ENCODE measurements at regions not wholly inside any gene's neighbourhood (a gene's known extent, or its start where the extent isn't known, plus 50 kb on each side); places are given as distances from the start of the nearest gene placed in this dataset.

DNA sequence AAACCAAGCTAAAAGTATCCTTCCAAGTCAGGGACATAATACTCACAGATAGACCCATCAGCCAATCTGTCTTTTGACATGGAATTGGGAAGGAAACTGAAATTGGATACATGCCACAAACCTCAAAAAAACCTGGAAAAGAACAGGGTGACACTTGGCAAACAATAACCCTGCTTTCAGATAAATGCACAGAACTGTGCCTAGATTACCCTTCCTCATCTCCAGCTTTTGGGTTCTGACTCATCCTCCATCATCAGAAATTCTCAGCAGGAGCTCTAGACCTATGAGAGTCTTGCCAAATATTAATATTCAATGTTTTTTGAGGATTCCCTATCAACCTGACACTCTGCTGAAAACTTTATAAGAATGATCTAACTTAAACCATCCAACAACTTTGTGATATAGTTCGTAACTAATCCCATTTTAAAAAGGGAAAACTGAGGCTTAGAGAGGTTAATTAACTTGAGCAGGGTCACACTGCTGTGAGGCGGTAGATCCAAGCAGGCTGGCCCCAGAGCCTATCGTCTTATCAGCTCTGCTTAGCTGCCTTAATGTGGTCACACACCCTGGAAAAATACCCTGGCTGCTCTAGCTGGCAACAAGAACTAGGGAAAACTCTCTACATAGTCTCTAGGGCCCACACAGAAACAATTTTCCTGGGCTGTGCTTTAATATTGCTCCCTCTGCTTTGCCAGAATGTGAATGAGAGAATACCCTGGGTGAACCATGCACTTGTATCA is 157.0 kb upstream of the TRPC7 start:
- no peak overlapping the region for H3K27ac ChIP-seq (ENCODE audit: insufficient read depth, low read length)
- ChIA-PET CTCF (interaction anchor here (1.3 kb wide), 1 partner anchor 11 kb away, joined by 4 read pairs; no protein-coding TSS in a partner anchor), POLR2A (ENCODE audit: unreplicated experiment) (no interaction called here)
- no peaks in the 10 kb centered on the region for H3K27me3 ChIP-seq (ENCODE audit: control insufficient read depth, insufficient read depth, low read length)
- H3K79me1 ChIP-seq (ENCODE audit: low read depth in 1 of 2, low read length in 2 of 2) = no peaks in the 10 kb centered on the region
- TF ChIP-seq, protein P1, sequence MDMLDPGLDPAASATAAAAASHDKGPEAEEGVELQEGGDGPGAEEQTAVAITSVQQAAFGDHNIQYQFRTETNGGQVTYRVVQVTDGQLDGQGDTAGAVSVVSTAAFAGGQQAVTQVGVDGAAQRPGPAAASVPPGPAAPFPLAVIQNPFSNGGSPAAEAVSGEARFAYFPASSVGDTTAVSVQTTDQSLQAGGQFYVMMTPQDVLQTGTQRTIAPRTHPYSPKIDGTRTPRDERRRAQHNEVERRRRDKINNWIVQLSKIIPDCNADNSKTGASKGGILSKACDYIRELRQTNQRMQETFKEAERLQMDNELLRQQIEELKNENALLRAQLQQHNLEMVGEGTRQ (IDR thresholded peaks at IDR 0.05; ENCODE audit: low read depth, low read length) = no peak
- TF ChIP-seq MXI1 (IDR thresholded peaks at IDR 0.05; ENCODE audit: borderline replicate concordance, low read depth, low read length) (no peak), RFX5 (IDR thresholded peaks at IDR 0.05; ENCODE audit: low read depth, low read length) (no peak), CHD1 (IDR thresholded peaks at IDR 0.05; ENCODE audit: low read depth, low read length) (no peak), SMC3 (IDR thresholded peaks at IDR 0.05; ENCODE audit: low read depth, low read length) (no peak), FOS (IDR thresholded peaks at IDR 0.05; ENCODE audit: low read depth, low read length) (no peak), BHLHE40 (IDR thresholded peaks at IDR 0.05; ENCODE audit: low read depth, low read length) (no peak), CEBPB (IDR thresholded peaks at IDR 0.05; ENCODE audit: low read depth, low read length) (no peak), MAZ (IDR thresholded peaks at IDR 0.05; ENCODE audit: borderline replicate concordance, low read depth, low read length) (no peak), MAFK (IDR thresholded peaks at IDR 0.05; ENCODE audit: low read depth, low read length) (no peak), POLR2A (IDR thresholded peaks at IDR 0.05; ENCODE audit: low read depth, low read length) (no peak), NFE2L2 (IDR thresholded peaks at IDR 0.05; ENCODE audit: low read depth, low read length) (no peak), RAD21 (IDR thresholded peaks at IDR 0.05; ENCODE audit: low read length) (no peak), RCOR1 (IDR thresholded peaks at IDR 0.05; ENCODE audit: insufficient replicate concordance, low read length) (no peak)
- TF ChIP-seq, protein P2, sequence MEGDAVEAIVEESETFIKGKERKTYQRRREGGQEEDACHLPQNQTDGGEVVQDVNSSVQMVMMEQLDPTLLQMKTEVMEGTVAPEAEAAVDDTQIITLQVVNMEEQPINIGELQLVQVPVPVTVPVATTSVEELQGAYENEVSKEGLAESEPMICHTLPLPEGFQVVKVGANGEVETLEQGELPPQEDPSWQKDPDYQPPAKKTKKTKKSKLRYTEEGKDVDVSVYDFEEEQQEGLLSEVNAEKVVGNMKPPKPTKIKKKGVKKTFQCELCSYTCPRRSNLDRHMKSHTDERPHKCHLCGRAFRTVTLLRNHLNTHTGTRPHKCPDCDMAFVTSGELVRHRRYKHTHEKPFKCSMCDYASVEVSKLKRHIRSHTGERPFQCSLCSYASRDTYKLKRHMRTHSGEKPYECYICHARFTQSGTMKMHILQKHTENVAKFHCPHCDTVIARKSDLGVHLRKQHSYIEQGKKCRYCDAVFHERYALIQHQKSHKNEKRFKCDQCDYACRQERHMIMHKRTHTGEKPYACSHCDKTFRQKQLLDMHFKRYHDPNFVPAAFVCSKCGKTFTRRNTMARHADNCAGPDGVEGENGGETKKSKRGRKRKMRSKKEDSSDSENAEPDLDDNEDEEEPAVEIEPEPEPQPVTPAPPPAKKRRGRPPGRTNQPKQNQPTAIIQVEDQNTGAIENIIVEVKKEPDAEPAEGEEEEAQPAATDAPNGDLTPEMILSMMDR (conservative IDR thresholded peaks at IDR 0.05; ENCODE audit: low read depth, low read length) = no peak
- TF ChIP-seq, protein P3, sequence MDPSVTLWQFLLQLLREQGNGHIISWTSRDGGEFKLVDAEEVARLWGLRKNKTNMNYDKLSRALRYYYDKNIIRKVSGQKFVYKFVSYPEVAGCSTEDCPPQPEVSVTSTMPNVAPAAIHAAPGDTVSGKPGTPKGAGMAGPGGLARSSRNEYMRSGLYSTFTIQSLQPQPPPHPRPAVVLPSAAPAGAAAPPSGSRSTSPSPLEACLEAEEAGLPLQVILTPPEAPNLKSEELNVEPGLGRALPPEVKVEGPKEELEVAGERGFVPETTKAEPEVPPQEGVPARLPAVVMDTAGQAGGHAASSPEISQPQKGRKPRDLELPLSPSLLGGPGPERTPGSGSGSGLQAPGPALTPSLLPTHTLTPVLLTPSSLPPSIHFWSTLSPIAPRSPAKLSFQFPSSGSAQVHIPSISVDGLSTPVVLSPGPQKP (IDR thresholded peaks at IDR 0.05; ENCODE audit: borderline replicate concordance, low read depth, low read length) = no peak
- no peaks in the 10 kb centered on the region; the same call in 1 of the 2 replicates for H3K9me3 ChIP-seq (ENCODE audit: control insufficient read depth, insufficient read depth, low read length)
- H3K23ac ChIP-seq (ENCODE audit: low read depth, low read length) = no peak overlapping the region
- no peak overlapping the region for H4K8ac ChIP-seq (ENCODE audit: low read depth in 2 of 2, low read length in 2 of 2)
- no peak overlapping the region for H3K4ac ChIP-seq (ENCODE audit: low read depth, low read length)
- H3K9ac ChIP-seq (ENCODE audit: low read depth, low read length) = no peak overlapping the region
- in situ Hi-C loops (cut with MboI; ENCODE audit: low sequenced_read_pairs) (no loop called here), intact Hi-C loops (cut with micrococcal nuclease) (no loop called here), dilution Hi-C loops (cut with HindIII; ENCODE audit: low sequenced_read_pairs, unreplicated experiment) (no loop called here)
- no peak overlapping the region for H3K4me2 ChIP-seq (ENCODE audit: low read depth, low read length)
- no peak overlapping the region for H2BK20ac ChIP-seq (ENCODE audit: low read depth, low read length)
- no CpG with 5 or more reads among the region's 3 CpGs for WGBS, 2 experiments (ENCODE audit: extremely low coverage in 2 of 2, insufficient read length in 1 of 2)
- H4K20me1 ChIP-seq (ENCODE audit: insufficient read depth, low read length) = no peaks in the 10 kb centered on the region
- no peak overlapping the region for H3K18ac ChIP-seq (ENCODE audit: low read depth, low read length)
- no peak overlapping the region for H4K91ac ChIP-seq (ENCODE audit: insufficient read depth, low read depth, low read length)
- H3K9me1 ChIP-seq (ENCODE audit: insufficient read depth, low read length) = no peaks in the 10 kb centered on the region
- H2BK15ac ChIP-seq (ENCODE audit: low read depth, low read length) = no peak overlapping the region
- BruUV-seq (replicated peaks) = no TSS peak
- no peaks in the 10 kb centered on the region for H3K36me3 ChIP-seq (ENCODE audit: control insufficient read depth, insufficient read depth, low read length)
- no peak overlapping the region for H2AK9ac ChIP-seq (replicated peaks; ENCODE audit: low read depth, low read length, poor library complexity)
- H2AK5ac ChIP-seq (ENCODE audit: low read depth, low read length) = no peak overlapping the region
- no peak overlapping the region for H4K5ac ChIP-seq (ENCODE audit: low read depth, low read length)
- ATAC-seq (ENCODE audit: low read depth) (no peak), DNase-seq (no peak)
- no peak overlapping the region for H3K4me3 ChIP-seq (ENCODE audit: insufficient read depth, low read depth, low read length)
- no peak overlapping the region for H2AFZ ChIP-seq (replicated peaks; ENCODE audit: low read length, poor library complexity)
- no peak overlapping the region for H3K56ac ChIP-seq (ENCODE audit: extremely low read depth, insufficient read depth, low read length)
- H3K4me1 ChIP-seq (ENCODE audit: control insufficient read depth, insufficient read depth, low read length) = no peaks in the 10 kb centered on the region
- H2BK120ac ChIP-seq (ENCODE audit: low read depth, low read length) = no peak overlapping the region
- H2BK5ac ChIP-seq (ENCODE audit: low read depth, low read length, poor library complexity, severe bottlenecking) = no peak overlapping the region
- H3K14ac ChIP-seq (replicated peaks; ENCODE audit: low read depth, low read length) = no peak overlapping the region

All from IMR-90 (cell line).